HG02870 (cell line): ENCODE measurements at regions not wholly inside any gene's neighbourhood (a gene's known extent, or its start where the extent isn't known, plus 50 kb on each side); places are given as distances from the start of the nearest gene placed in this dataset.

Source experiments
- ATAC-seq: cut with Tn5 transposase; IDR thresholded peaks from one replicate; pipeline ENCODE4 v1.9.1; 2021; ENCODE audit warnings: mild to moderate bottlenecking, moderate library complexity; ENCODE audit not compliant: unreplicated experiment

GRCh38 chr6:163971841-163972838, 557.6 kb downstream of the QKI start:
- ATAC-seq = no peak

- ATAC-seq = no peak
Observed at GRCh38 chr6:163970846-163971564, 556.5 kb downstream of the QKI start.

GRCh38 chr6:163965426-163966348, 551.2 kb downstream of the QKI start:
- ATAC-seq = no peak

- no peak for ATAC-seq
Observed at GRCh38 chr6:163964789-163965188, 550.3 kb downstream of the QKI start.

GRCh38 chr6:163963205-163964120, 548.9 kb downstream of the QKI start:
- ATAC-seq = no peak

GRCh38 chr6:163962627-163963117, 548.2 kb downstream of the QKI start:
- no peak for ATAC-seq

GRCh38 chr6:163960128-163960527, 545.6 kb downstream of the QKI start:
- no peak for ATAC-seq

- ATAC-seq = no peak
Observed at GRCh38 chr6:163958646-163959045, 544.1 kb downstream of the QKI start.

GRCh38 chr6:163956571-163957407, 542.3 kb downstream of the QKI start:
- peak; percentile 92 for ATAC-seq

GRCh38 chr6:163955756-163956155, 541.2 kb downstream of the QKI start:
- ATAC-seq = no peak

GRCh38 chr6:163955096-163955495, 540.6 kb downstream of the QKI start:
- no peak for ATAC-seq

- no peak for ATAC-seq
Observed at GRCh38 chr6:163954088-163954775, 539.7 kb downstream of the QKI start.

GRCh38 chr6:163952005-163952404, 537.5 kb downstream of the QKI start:
- ATAC-seq = no peak

- no peak for ATAC-seq
Observed at GRCh38 chr6:163951326-163951725, 536.8 kb downstream of the QKI start.

GRCh38 chr6:163950159-163950558, 535.6 kb downstream of the QKI start:
- no peak for ATAC-seq

- ATAC-seq = no peak
Observed at GRCh38 chr6:163949431-163949830, 534.9 kb downstream of the QKI start.

GRCh38 chr6:163948250-163948649, 533.7 kb downstream of the QKI start:
- no peak for ATAC-seq

- ATAC-seq = no peak
Observed at GRCh38 chr6:163947276-163947675, 532.8 kb downstream of the QKI start.
